ENCODE measurements at regions not wholly inside any gene's neighbourhood (a gene's known extent, or its start where the extent isn't known, plus 50 kb on each side); places are given as distances from the start of the nearest gene placed in this dataset.
"Not testable (repeated sequence)": the region's sequence is repeated elsewhere in the genome, so short reads cannot be mapped to it uniquely, and the experiment has no call there.

DNA sequence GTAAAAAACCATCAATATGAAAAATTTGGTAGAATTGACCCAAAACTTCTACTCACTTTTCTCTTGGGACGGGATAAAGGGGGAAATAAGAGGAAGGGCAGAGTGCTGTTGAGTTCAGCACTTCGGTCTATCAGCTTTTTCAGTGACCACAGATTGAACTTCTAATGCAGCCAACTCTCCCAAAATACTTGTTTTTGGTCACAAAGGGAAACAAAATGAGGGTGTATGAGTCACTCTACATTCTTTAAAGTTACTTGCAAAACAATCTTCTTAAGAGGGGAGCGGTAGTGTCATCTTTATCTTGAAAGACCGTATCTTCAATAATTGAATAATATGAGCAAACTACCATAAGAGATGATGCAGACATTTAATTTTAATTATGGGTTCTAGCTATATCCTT, 661.3 kb downstream of the CD109 start:
- no peak overlapping the region for H3K27ac ChIP-seq
- DNase-seq = peak; percentile 25
- H3K27me3 ChIP-seq (replicated peaks) = no peaks in the 10 kb centered on the region
- in situ Hi-C loops (cut with HindIII; ENCODE audit: low pct_ligation_motif_present, low sequenced_read_pairs) = no loop called here
- H3K4me3 ChIP-seq (ENCODE audit: low read depth, low read length) = no peak overlapping the region
- TF ChIP-seq, protein P1, sequence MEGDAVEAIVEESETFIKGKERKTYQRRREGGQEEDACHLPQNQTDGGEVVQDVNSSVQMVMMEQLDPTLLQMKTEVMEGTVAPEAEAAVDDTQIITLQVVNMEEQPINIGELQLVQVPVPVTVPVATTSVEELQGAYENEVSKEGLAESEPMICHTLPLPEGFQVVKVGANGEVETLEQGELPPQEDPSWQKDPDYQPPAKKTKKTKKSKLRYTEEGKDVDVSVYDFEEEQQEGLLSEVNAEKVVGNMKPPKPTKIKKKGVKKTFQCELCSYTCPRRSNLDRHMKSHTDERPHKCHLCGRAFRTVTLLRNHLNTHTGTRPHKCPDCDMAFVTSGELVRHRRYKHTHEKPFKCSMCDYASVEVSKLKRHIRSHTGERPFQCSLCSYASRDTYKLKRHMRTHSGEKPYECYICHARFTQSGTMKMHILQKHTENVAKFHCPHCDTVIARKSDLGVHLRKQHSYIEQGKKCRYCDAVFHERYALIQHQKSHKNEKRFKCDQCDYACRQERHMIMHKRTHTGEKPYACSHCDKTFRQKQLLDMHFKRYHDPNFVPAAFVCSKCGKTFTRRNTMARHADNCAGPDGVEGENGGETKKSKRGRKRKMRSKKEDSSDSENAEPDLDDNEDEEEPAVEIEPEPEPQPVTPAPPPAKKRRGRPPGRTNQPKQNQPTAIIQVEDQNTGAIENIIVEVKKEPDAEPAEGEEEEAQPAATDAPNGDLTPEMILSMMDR (IDR thresholded peaks at IDR 0.05; ENCODE audit: low read depth, low read length, missing control alignments) = no peak
- no peaks in the 10 kb centered on the region for H3K36me3 ChIP-seq (replicated peaks)

DNA sequence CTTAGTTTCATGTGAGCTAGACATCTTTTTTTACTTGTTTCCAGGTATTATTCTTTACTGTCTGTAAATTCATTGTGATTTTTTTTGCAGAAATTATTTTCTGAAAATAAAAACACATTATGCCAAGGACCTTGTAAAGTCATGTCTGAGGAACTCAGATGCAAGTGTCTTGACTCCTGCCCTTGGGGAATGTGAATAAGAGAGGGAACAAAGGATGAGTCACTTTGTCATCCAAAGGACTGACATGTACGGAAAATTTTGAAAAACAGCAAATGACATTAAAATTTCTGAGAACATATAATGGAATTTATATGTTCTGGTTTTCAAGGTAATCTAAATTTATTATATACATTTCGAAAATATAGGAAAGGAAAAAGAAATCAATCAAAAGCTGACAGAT, 660.4 kb downstream of the CD109 start:
- no peak overlapping the region for H3K4me3 ChIP-seq (ENCODE audit: low read depth, low read length)
- in situ Hi-C loops (cut with HindIII; ENCODE audit: low pct_ligation_motif_present, low sequenced_read_pairs) = no loop called here
- H3K27me3 ChIP-seq (replicated peaks) = no peaks in the 10 kb centered on the region
- H3K27ac ChIP-seq = no peak overlapping the region
- TF ChIP-seq, protein P1 (IDR thresholded peaks at IDR 0.05; ENCODE audit: low read depth, low read length, missing control alignments) = no peak
- no peaks in the 10 kb centered on the region for H3K36me3 ChIP-seq (replicated peaks)
- DNase-seq = peak; percentile 17

DNA sequence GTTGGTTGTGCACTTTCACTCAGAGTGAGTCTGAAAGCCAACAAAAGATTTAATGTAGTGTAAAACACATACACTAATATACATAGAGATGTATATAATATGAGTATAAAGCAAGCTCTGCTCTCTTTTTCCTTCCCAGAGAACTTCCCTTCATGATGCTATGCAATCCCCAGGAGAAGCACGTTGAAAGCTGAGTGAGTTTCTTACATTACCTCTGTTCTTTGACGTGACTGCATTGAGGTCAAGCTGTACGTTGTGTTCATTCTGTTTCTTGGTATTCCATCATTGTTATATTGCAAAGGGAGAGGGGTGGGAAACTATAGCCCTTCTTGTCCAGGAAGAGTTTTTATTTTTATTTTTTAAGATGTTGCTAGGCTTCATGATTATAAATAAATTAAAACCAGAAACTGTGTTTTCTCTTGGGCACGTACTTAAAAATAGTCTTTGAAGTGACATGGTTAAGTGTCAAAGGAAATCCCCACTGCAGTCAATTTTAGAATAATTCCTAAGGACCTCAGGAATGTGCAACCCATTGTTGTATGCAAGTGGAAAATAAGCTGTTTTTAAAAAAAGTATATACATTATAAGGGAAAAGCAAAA, 651.0 kb downstream of the CD109 start:
- H3K36me3 ChIP-seq (replicated peaks) = no peaks in the 10 kb centered on the region
- DNase-seq = no peak
- H3K4me3 ChIP-seq (ENCODE audit: low read depth, low read length) = no peak overlapping the region
- in situ Hi-C loops (cut with HindIII; ENCODE audit: low pct_ligation_motif_present, low sequenced_read_pairs) = no loop called here
- no peaks in the 10 kb centered on the region for H3K27me3 ChIP-seq (replicated peaks)
- TF ChIP-seq, protein P1 (IDR thresholded peaks at IDR 0.05; ENCODE audit: low read depth, low read length, missing control alignments) = no peak
- H3K27ac ChIP-seq = no peak overlapping the region

DNA sequence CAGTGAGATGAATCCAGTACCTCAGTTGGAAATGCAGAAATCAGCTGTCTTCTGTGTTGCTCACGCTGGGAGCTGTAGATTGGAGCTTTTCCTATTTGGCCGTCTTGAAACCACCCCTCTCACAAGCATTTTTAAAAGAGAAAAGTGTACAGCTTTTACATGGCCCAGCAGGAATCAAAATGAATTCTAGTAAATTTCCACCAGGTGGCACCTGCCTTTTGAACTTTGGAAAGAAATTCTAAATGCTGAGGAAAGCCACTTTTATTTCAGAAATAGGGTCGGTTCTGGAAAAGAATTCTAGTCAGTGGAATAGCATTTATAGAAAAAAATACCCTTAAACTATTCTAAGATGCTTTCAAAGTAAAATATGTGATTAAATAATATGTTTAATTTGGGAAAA, 647.8 kb downstream of the CD109 start:
- H3K36me3 ChIP-seq (replicated peaks) = no peaks in the 10 kb centered on the region
- TF ChIP-seq, protein P1 (IDR thresholded peaks at IDR 0.05; ENCODE audit: low read depth, low read length, missing control alignments) = peak; percentile 48
- no peak for DNase-seq
- in situ Hi-C loops (cut with HindIII; ENCODE audit: low pct_ligation_motif_present, low sequenced_read_pairs) = no loop called here
- H3K4me3 ChIP-seq (ENCODE audit: low read depth, low read length) = no peak overlapping the region
- no peaks in the 10 kb centered on the region for H3K27me3 ChIP-seq (replicated peaks)
- H3K27ac ChIP-seq = no peak overlapping the region

DNA sequence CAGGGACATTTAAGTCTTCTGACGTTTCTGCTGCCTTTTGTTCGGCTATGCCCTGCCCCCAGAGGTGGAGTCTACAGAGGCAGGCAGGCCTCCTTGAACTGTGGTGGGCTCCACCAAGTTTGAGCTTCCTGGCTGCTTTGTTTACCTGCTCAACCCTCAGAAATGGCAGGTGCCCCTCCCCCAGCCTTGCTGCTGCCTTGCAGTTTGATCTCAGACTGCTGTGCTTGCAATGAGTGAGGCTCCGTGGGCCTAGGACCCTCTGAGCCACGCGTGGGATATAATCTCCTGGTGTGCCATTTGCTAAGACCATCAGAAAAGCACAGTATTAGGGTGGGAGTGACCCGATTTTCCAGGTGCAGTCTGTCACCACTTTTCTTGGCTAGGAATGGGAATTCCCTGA, 647.3 kb downstream of the CD109 start:
- H3K27me3 ChIP-seq (replicated peaks); H3K36me3 ChIP-seq (replicated peaks); DNase-seq; in situ Hi-C loops (cut with HindIII; ENCODE audit: low pct_ligation_motif_present, low sequenced_read_pairs); H3K27ac ChIP-seq; H3K4me3 ChIP-seq (ENCODE audit: low read depth, low read length): not testable (repeated sequence)

DNA sequence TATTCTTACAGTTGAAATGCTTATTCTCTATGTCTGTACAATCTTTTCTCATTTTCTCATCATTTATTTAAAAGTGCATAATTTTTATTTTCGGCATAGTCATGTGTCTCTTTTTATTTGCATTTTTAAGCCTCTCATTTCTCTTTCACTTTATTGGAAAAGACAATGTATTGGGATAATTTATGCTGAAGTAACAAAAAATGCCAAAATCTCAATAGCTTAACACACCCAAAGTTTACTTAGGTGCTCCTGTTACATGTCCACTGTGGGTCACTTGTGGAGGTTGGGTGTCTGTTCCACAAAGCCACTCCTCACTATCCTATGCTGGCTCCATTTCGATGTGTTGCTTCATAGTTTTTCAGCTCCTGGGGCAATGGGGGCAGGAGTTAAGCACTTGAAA, 638.7 kb downstream of the CD109 start:
- TF ChIP-seq, protein P1 (IDR thresholded peaks at IDR 0.05; ENCODE audit: low read depth, low read length, missing control alignments) = no peak
- H3K27ac ChIP-seq = no peak overlapping the region
- no peaks in the 10 kb centered on the region for H3K36me3 ChIP-seq (replicated peaks)
- no peaks in the 10 kb centered on the region for H3K27me3 ChIP-seq (replicated peaks)
- no peak overlapping the region for H3K4me3 ChIP-seq (ENCODE audit: low read depth, low read length)
- no peak for DNase-seq
- in situ Hi-C loops (cut with HindIII; ENCODE audit: low pct_ligation_motif_present, low sequenced_read_pairs) = no loop called here
